Embryonic facial prominence (tissue), 1 donor: ENCODE measurements at regions not wholly inside any gene's neighbourhood (a gene's known extent, or its start where the extent isn't known, plus 50 kb on each side); places are given as distances from the start of the nearest gene placed in this dataset.

ENCODE experiments used
- DNase-seq: peaks from one replicate; pipeline ENCODE4 v3.0.0-alpha.2; 2016; ENCODE audit errors: extremely low spot score

GRCh38 chr16:80081846-80082245 is 458.9 kb upstream of the DYNLRB2 start:
- no peak for DNase-seq

GRCh38 chr16:80080287-80080851 is 460.4 kb upstream of the DYNLRB2 start:
- DNase-seq, result no peak

GRCh38 chr16:80079072-80079471 is 461.7 kb upstream of the DYNLRB2 start:
- DNase-seq, result no peak

- DNase-seq, result no peak
Observed at GRCh38 chr16:80077696-80078095, 463.1 kb upstream of the DYNLRB2 start.

GRCh38 chr16:80074329-80074728 is 466.5 kb upstream of the DYNLRB2 start:
- DNase-seq, result no peak

GRCh38 chr16:80071964-80072456 is 468.8 kb upstream of the DYNLRB2 start:
- no peak for DNase-seq

- DNase-seq, result no peak
Observed at GRCh38 chr16:80066805-80067580, 466.5 kb upstream of the MAF start.

- no peak for DNase-seq
Observed at GRCh38 chr16:80065541-80065940, 465.0 kb upstream of the MAF start.

GRCh38 chr16:80063713-80064069 is 463.2 kb upstream of the MAF start:
- DNase-seq, result no peak

- DNase-seq, result no peak
Observed at GRCh38 chr16:80063031-80063712, 462.6 kb upstream of the MAF start.

- DNase-seq, result no peak
Observed at GRCh38 chr16:80062361-80063030, 462.0 kb upstream of the MAF start.

GRCh38 chr16:80060470-80060869 is 459.9 kb upstream of the MAF start:
- no peak for DNase-seq

- DNase-seq, result no peak
Observed at GRCh38 chr16:80059836-80060235, 459.3 kb upstream of the MAF start.

- no peak for DNase-seq
Observed at GRCh38 chr16:80058214-80058613, 457.7 kb upstream of the MAF start.

- no peak for DNase-seq
Observed at GRCh38 chr16:80056324-80056723, 455.8 kb upstream of the MAF start.

- DNase-seq, result no peak
Observed at GRCh38 chr16:80055831-80056230, 455.3 kb upstream of the MAF start.

GRCh38 chr16:80054647-80055046 is 454.1 kb upstream of the MAF start:
- no peak for DNase-seq

GRCh38 chr16:80051040-80051439 is 450.5 kb upstream of the MAF start:
- DNase-seq, result no peak

- DNase-seq, result no peak
Observed at GRCh38 chr16:80048250-80048649, 447.7 kb upstream of the MAF start.

GRCh38 chr16:80047842-80048241 is 447.3 kb upstream of the MAF start:
- DNase-seq, result no peak

GRCh38 chr16:80046848-80047247 is 446.3 kb upstream of the MAF start:
- no peak for DNase-seq

GRCh38 chr16:80046261-80046660 is 445.7 kb upstream of the MAF start:
- DNase-seq, result no peak
